HG03159 (cell line): ENCODE measurements at regions not wholly inside any gene's neighbourhood (a gene's known extent, or its start where the extent isn't known, plus 50 kb on each side); places are given as distances from the start of the nearest gene placed in this dataset.
A peak's percentile ranks its signal among the peaks of the same experiment; 100 is the strongest.
"Not testable (repeated sequence)": the region's sequence is repeated elsewhere in the genome, so short reads cannot be mapped to it uniquely, and the experiment has no call there.

Experiments
- ATAC-seq: cut with Tn5 transposase; IDR thresholded peaks from one replicate; pipeline ENCODE4 v1.9.1; 2021; ENCODE audit warnings: mild to moderate bottlenecking, moderate library complexity; ENCODE audit not compliant: unreplicated experiment

- ATAC-seq: no peak
Observed at GRCh38 chr6:98416027-98416426, 418.3 kb upstream of the POU3F2 start.

- ATAC-seq: not testable (repeated sequence)
Observed at GRCh38 chr6:98416497-98417158, 417.7 kb upstream of the POU3F2 start.

GRCh38 chr6:98433325-98434056 is 400.9 kb upstream of the POU3F2 start:
- peak; percentile 91 for ATAC-seq

GRCh38 chr6:98443633-98444032 is 390.7 kb upstream of the POU3F2 start:
- ATAC-seq: no peak

GRCh38 chr6:98452685-98453084 is 381.7 kb upstream of the POU3F2 start:
- no peak for ATAC-seq

- ATAC-seq: no peak
Observed at GRCh38 chr6:98454809-98455322, 379.5 kb upstream of the POU3F2 start.

GRCh38 chr6:98458708-98459107 is 375.7 kb upstream of the POU3F2 start:
- no peak for ATAC-seq

- ATAC-seq: no peak
Observed at GRCh38 chr6:98463038-98464000, 371.1 kb upstream of the POU3F2 start.

GRCh38 chr6:98467091-98467490 is 367.3 kb upstream of the POU3F2 start:
- ATAC-seq: no peak

GRCh38 chr6:98467902-98468301 is 366.5 kb upstream of the POU3F2 start:
- no peak for ATAC-seq

GRCh38 chr6:98469141-98469540 is 365.2 kb upstream of the POU3F2 start:
- ATAC-seq: no peak

GRCh38 chr6:98470821-98471220 is 363.6 kb upstream of the POU3F2 start:
- ATAC-seq: no peak

GRCh38 chr6:98471444-98471843 is 362.9 kb upstream of the POU3F2 start:
- no peak for ATAC-seq

- no peak for ATAC-seq
Observed at GRCh38 chr6:98477231-98477630, 357.1 kb upstream of the POU3F2 start.

- no peak for ATAC-seq
Observed at GRCh38 chr6:98484696-98485095, 349.7 kb upstream of the POU3F2 start.

- no peak for ATAC-seq
Observed at GRCh38 chr6:98485593-98485992, 348.8 kb upstream of the POU3F2 start.

GRCh38 chr6:98486057-98486456 is 348.3 kb upstream of the POU3F2 start:
- no peak for ATAC-seq

GRCh38 chr6:98487612-98488011 is 346.8 kb upstream of the POU3F2 start:
- ATAC-seq: no peak

- no peak for ATAC-seq
Observed at GRCh38 chr6:98498144-98498775, 336.1 kb upstream of the POU3F2 start.

- ATAC-seq: peak; percentile 65
Observed at GRCh38 chr6:98498866-98499265, 335.5 kb upstream of the POU3F2 start.
